ENCODE measurements at regions not wholly inside any gene's neighbourhood (a gene's known extent, or its start where the extent isn't known, plus 50 kb on each side); places are given as distances from the start of the nearest gene placed in this dataset.
"Not testable (repeated sequence)": the region's sequence is repeated elsewhere in the genome, so short reads cannot be mapped to it uniquely, and the experiment has no call there.

- DNase-seq (ENCODE audit: low read depth in 4 of 4, low spot score in 3 of 4): no peak
Observed at GRCh38 chr20:23142162-23143050, 56.3 kb upstream of the CD93 start.

- DNase-seq (ENCODE audit: low read depth in 4 of 4, low spot score in 3 of 4): no peak
Observed at GRCh38 chr20:23141450-23142161, 55.5 kb upstream of the CD93 start.

- no peak for DNase-seq (ENCODE audit: low read depth in 4 of 4, low spot score in 3 of 4)
Observed at GRCh38 chr20:23140991-23141390, 54.9 kb upstream of the CD93 start.

- not testable (repeated sequence) for DNase-seq (ENCODE audit: low read depth in 4 of 4, low spot score in 3 of 4)
Observed at GRCh38 chr20:23139984-23140383, 53.9 kb upstream of the CD93 start.

DNA sequence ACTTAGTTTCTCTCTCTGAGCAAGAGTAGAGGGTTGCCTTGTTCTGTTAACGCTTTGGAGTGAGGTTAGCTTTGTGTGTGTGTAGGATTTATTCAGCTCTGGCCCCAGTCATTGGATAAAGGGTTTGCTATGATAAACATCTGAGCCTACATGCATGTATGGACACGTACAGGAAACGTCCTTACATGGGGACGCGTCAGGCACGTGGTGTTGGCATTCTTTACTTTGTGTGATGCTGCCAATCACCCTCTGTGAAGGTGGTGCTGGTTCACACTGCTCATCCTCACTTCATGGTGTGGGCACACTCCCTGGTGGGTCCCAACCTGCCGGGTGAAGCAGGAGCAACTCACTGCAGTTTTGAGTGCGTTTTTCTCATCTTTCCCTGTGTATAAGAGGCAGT lies 53.4 kb upstream of the CD93 start:
- no peak for DNase-seq (ENCODE audit: low read depth in 4 of 4, low spot score in 3 of 4)

DNA sequence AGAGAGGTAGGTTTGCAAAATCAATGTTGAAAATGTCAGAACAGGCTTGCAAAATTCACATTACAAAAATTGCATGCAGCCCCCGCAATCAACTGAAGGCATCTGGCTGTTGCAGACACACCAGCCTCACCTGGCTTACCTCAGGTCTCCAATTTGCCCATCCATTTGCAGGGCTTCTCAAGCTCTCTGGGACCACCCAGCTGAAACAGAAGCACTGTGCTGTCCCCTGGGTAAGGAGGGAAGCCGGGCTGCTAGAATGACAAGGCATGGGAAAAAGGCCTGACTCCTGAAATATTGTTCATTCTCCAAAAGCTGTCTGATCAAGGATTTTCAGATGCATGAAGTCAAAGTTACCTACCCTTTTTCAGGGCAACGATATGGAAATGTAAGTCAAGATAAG lies 52.6 kb upstream of the CD93 start:
- no peak for DNase-seq (ENCODE audit: low read depth in 4 of 4, low spot score in 3 of 4)

DNA sequence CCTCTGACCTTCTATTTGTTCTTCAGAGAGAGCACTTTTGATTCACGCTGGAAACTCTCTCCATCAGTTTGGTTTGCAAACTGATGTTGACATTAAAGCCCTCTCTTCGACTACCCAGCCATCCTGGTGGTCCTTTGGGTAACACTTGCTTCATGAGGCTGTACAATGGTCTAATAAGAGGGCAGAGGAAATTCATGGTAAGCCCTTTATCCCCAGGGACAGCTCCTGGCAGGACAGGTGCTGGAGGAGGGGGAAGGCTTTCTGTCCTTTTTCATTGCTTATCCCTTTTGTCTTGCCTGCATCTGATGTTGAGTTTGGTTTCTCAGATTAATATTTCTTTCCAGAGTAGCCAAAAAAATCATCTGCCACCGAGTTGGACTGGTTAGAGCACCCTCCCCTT lies 52.1 kb upstream of the CD93 start:
- DNase-seq (ENCODE audit: low read depth in 4 of 4, low spot score in 3 of 4): no peak

GRCh38 chr20:23136893-23137745 lies 51.0 kb upstream of the CD93 start:
- DNase-seq (ENCODE audit: low read depth in 4 of 4, low spot score in 3 of 4): no peak

DNA sequence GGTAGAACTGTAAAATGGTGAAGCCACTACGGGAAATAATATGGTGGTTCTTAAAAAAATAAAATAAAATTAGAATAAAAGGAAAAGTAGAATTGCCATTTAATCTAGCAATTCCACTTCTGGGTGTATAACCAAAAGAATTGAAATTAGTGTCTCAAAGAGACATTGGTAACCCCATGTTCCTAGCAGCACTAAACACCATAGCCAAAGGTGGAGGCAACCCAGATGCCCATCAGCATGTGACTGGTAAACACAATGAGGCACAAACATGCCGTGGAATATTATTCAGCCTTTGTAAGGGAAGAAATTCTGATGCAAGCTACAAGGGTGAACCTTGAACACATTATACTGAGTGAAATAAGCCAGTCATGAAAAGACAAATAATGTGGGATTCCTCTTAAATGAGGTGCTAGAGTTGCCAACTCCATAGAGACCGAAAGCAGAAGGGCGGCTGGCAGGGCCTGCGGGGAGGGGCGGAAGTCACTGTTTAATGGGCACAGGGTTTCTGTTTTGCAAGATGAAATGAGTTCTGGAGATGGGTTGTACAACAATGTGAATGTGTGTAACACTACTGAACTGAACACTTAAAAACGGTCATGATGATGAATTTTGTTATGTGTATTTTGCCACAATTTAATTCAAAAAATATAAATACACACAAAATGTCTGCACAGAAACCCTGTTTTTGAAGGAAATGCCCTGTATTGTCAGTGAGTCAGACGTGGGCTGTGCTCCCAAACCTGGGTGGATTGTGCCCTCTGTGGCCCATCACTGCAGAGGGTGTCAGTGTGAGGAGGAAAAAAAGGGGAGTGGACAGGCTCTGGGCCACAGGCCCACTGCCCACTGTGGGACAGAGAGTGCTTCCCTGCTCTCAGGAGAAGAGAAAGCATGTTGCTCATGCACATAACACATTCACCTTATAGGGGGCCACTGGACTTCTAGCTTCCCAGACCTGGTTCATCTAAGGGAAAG lies 49.6 kb upstream of the CD93 start:
- DNase-seq (ENCODE audit: low read depth in 4 of 4, low spot score in 3 of 4): no peak
